Body of pancreas (tissue), 4 donors: ENCODE measurements at regions not wholly inside any gene's neighbourhood (a gene's known extent, or its start where the extent isn't known, plus 50 kb on each side); places are given as distances from the start of the nearest gene placed in this dataset.

Source experiments
- POLR2A ChIP-seq, 3 donors: fragments of 450-650 bp; IDR thresholded peaks; one replicate each; pipeline ENCODE4 v1.6.1; 2016; ENCODE audit warnings: antibody characterized with exemption in 3 of 3, mild to moderate bottlenecking in 2 of 3
- TF ChIP-seq, protein P1 (sequence below), 7 experiments: fragments of 450-650 bp in 4 of 7; fragments of 200-600 bp in 3 of 7; sonication (generic) in 3 of 7; IDR thresholded peaks; one replicate each; pipeline ENCODE4 v1.5.1; 2016 to 2019; ENCODE audit warnings: antibody characterized with exemption in 7 of 7

GRCh38 chr4:63171341-63171740, 1237.9 kb downstream of the TECRL start:
- no peak for TF ChIP-seq POLR2A (IDR thresholded peaks at IDR 0.05)
- TF ChIP-seq, protein P1, sequence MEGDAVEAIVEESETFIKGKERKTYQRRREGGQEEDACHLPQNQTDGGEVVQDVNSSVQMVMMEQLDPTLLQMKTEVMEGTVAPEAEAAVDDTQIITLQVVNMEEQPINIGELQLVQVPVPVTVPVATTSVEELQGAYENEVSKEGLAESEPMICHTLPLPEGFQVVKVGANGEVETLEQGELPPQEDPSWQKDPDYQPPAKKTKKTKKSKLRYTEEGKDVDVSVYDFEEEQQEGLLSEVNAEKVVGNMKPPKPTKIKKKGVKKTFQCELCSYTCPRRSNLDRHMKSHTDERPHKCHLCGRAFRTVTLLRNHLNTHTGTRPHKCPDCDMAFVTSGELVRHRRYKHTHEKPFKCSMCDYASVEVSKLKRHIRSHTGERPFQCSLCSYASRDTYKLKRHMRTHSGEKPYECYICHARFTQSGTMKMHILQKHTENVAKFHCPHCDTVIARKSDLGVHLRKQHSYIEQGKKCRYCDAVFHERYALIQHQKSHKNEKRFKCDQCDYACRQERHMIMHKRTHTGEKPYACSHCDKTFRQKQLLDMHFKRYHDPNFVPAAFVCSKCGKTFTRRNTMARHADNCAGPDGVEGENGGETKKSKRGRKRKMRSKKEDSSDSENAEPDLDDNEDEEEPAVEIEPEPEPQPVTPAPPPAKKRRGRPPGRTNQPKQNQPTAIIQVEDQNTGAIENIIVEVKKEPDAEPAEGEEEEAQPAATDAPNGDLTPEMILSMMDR (IDR thresholded peaks at IDR 0.05), result no peak
